Spleen (tissue), 11 donors: ENCODE measurements at regions not wholly inside any gene's neighbourhood (a gene's known extent, or its start where the extent isn't known, plus 50 kb on each side); places are given as distances from the start of the nearest gene placed in this dataset.
"Not testable (repeated sequence)": the region's sequence is repeated elsewhere in the genome, so short reads cannot be mapped to it uniquely, and the experiment has no call there.

Experiments used
- DNase-seq: peaks from one replicate; pipeline ENCODE4 v3.0.0-alpha.2; 2020
- H3K27ac ChIP-seq, 8 donors: fragments of 200-600 bp; sonication (generic) in 7 of 8; 1 replicate in 4 of 8; 2 replicates in 4 of 8; pipeline versions ENCODE4 v1.5.0 to v1.8.0; 2016 to 2021; ENCODE audit warnings: inconsistent platforms in 4 of 8, mild to moderate bottlenecking in 4 of 8, moderate library complexity in 1 of 8
- H3K27me3 ChIP-seq, 7 donors: fragments of 200-600 bp; sonication (generic) in 6 of 7; replicated peaks in 1 of 7; 1 replicate in 4 of 7; 2 replicates in 3 of 7; pipeline versions ENCODE4 v1.5.0 to v1.8.0; 2016 to 2021; ENCODE audit warnings: inconsistent platforms in 3 of 7, mild to moderate bottlenecking in 1 of 7
- H3K36me3 ChIP-seq, 6 donors: fragments of 200-600 bp; sonication (generic) in 5 of 6; 1 replicate in 4 of 6; 2 replicates in 2 of 6; pipeline versions ENCODE4 v1.5.0 to v1.8.0; 2016 to 2021; ENCODE audit warnings: inconsistent platforms in 2 of 6
- H3K4me1 ChIP-seq, 6 donors: fragments of 200-600 bp; sonication (generic) in 5 of 6; 1 replicate in 3 of 6; 2 replicates in 3 of 6; pipeline versions ENCODE4 v1.5.0 to v1.8.0; 2016 to 2021; ENCODE audit warnings: inconsistent platforms in 3 of 6
- H3K4me3 ChIP-seq, 8 donors: fragments of 200-600 bp; sonication (generic) in 7 of 8; 1 replicate in 4 of 8; 2 replicates in 4 of 8; pipeline versions ENCODE4 v1.5.0 to v1.8.0; 2016 to 2021; ENCODE audit warnings: inconsistent platforms in 4 of 8, mild to moderate bottlenecking in 4 of 8, moderate library complexity in 2 of 8
- H3K9me3 ChIP-seq, 8 donors: fragments of 200-600 bp; sonication (generic) in 7 of 8; 1 replicate in 4 of 8; 2 replicates in 4 of 8; pipeline versions ENCODE4 v1.5.0 to v1.8.0; 2016 to 2021; ENCODE audit warnings: inconsistent platforms in 4 of 8
- POLR2A ChIP-seq, 3 donors: fragments of 450-650 bp; IDR thresholded peaks; one replicate each; pipeline ENCODE4 v1.5.1; 2017; ENCODE audit warnings: antibody characterized with exemption in 3 of 3, mild to moderate bottlenecking in 1 of 3
- POLR2AphosphoS5 ChIP-seq, 3 donors: sonication (generic); formaldehyde crosslinking; IDR thresholded peaks; one replicate each; pipeline ENCODE4 v1.5.1; 2017; ENCODE audit warnings: antibody characterized with exemption in 3 of 3
- WGBS, 5 donors: extraction: QIAGEN DNeasy Blood & Tissue Kit in 3 of 5; methylation state at CpG; one replicate each; pipeline versions ENCODE4 v1.1.5 to v1.1.7; 2013 to 2018; 5-methylcytosine and 5-hydroxymethylcytosine counted together
- intact Hi-C: fragments of 100-400 bp; cut with DNase I; formaldehyde crosslinking; loops from one replicate; pipeline ENCODE4 v1.15.0; 2023; ENCODE audit warnings: low total_unique reads
- TF ChIP-seq, protein P1 (sequence below), 11 experiments: fragments of 200-600 bp in 7 of 11; fragments of 450-650 bp in 4 of 11; sonication (generic) in 4 of 11; IDR thresholded peaks in 8 of 11; conservative IDR thresholded peaks in 3 of 11; 1 replicate in 7 of 11; 2 replicates in 4 of 11; pipeline versions ENCODE4 v1.4.0 to v1.8.0; 2016 to 2021; ENCODE audit warnings: antibody characterized with exemption in 11 of 11, inconsistent platforms in 4 of 11, mild to moderate bottlenecking in 1 of 11
- donor health status: healthy with polysubstance abuse.
- donor health status: DM: no; HTN: no; CAD: no; lungs with moderate emphysema.
- donor health status: DM: no; HTN: no; CAD: no.
- donor health status: Bipolar disorder and iron deficiency.
- donor health status: healthy.
- donor health status: DM: no; HTN: no; CAD: no.
- donor health status: DM: yes; HTN: yes; CAD: no.

DNA sequence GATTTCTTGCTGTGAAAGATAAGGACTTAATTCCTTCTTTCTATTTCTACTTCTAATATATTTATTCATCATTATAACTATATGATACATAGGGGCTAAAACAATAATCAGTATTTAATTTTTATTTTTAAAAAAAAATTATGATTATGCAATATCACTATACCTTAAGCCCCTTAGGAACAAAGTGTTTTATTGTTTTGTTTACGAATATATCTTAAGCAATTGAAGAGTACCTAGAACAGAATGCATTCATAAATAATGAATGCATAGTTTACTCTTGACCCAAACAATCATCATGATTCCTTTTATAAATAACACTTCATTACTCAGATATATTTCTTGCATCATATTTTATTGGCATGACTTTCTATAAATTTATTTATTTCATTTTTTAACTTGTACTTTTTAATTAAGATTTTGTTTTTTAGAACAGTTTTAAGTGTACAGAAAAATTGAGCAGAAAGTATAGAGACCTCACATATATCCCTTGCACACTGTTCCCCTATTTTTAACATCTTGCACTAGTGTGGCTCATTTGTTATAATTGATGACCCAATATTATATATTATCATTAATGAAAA lies 339.9 kb upstream of the SPRY2 start:
- intact Hi-C loops, result no loop called here
- Histone ChIP-seq H3K4me1 (no peaks in the 10 kb centered on the region), H3K36me3 (no peaks in the 10 kb centered on the region), H3K9me3 (peaks cover 3 to 43% (median 24%) of the 10 kb centered on the region in 8 donors), H3K27ac (no peak overlapping the region), H3K27me3 (no peaks in the 10 kb centered on the region), H3K4me3 (no peak overlapping the region)
- WGBS, 5 donors, result 93 to 98% (median 93%) methylated on average over 1 of the region's 1 CpG
- DNase-seq, result no peak
- TF ChIP-seq, protein P1, sequence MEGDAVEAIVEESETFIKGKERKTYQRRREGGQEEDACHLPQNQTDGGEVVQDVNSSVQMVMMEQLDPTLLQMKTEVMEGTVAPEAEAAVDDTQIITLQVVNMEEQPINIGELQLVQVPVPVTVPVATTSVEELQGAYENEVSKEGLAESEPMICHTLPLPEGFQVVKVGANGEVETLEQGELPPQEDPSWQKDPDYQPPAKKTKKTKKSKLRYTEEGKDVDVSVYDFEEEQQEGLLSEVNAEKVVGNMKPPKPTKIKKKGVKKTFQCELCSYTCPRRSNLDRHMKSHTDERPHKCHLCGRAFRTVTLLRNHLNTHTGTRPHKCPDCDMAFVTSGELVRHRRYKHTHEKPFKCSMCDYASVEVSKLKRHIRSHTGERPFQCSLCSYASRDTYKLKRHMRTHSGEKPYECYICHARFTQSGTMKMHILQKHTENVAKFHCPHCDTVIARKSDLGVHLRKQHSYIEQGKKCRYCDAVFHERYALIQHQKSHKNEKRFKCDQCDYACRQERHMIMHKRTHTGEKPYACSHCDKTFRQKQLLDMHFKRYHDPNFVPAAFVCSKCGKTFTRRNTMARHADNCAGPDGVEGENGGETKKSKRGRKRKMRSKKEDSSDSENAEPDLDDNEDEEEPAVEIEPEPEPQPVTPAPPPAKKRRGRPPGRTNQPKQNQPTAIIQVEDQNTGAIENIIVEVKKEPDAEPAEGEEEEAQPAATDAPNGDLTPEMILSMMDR (IDR thresholded peaks at IDR 0.05 in 8 of 11, conservative IDR thresholded peaks at IDR 0.05 in 3 of 11), result no peak
- no peak for TF ChIP-seq POLR2A (IDR thresholded peaks at IDR 0.05)
- TF ChIP-seq POLR2AphosphoS5 (IDR thresholded peaks at IDR 0.05), result no peak

DNA sequence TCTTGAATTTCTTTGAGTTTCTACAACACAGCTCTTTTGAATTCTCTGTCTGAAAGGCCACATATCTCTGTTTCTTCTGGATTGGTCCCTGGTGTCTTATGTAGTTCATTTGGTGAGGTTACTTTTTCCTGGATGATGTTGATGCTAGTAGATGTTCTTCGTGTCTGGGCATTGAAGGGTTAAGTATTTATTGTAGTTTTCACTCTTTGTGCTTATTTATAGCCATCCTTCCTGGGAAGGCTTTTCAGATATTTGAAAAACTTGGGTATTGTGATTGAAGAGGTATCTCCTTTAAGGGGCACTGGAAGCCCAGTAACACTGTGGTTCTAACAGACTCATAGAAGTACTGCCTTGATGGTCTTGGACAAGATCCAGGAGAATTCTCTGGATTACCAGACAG lies 338.5 kb upstream of the SPRY2 start:
- H3K27me3 ChIP-seq, result no peaks in the 10 kb centered on the region
- H3K27ac ChIP-seq, result no peak overlapping the region
- no peaks in the 10 kb centered on the region for H3K4me1 ChIP-seq
- 73 to 93% (median 88%) methylated on average over 1 of the region's 1 CpG for WGBS, 5 donors
- DNase-seq, result no peak
- intact Hi-C loops, result no loop called here
- H3K4me3 ChIP-seq, result no peak overlapping the region
- no peaks in the 10 kb centered on the region for H3K36me3 ChIP-seq
- peaks cover 3 to 46% (median 28%) of the 10 kb centered on the region in 8 donors for H3K9me3 ChIP-seq
- TF ChIP-seq POLR2A (IDR thresholded peaks at IDR 0.05), result no peak
- TF ChIP-seq, protein P1 (IDR thresholded peaks at IDR 0.05 in 8 of 11, conservative IDR thresholded peaks at IDR 0.05 in 3 of 11), result no peak
- TF ChIP-seq POLR2AphosphoS5 (IDR thresholded peaks at IDR 0.05), result no peak

DNA sequence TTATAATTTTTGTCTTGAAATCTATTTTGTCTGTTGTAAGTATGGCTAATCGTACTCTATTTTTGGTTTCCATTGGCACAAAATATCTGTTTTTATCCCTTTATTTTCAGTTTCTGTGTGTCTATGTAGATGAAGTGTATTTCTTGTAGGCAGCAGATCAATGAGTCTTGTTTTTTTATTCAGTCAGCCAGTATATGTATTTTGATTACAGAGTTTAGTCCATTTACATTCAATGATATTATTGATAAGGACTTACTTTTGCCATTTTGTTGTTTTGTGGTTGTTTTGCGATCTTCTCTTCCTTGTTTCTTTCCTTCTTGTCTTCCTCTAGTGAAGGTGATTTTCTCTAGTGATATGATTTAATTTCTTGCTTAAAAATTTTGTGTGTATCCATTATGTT lies 336.3 kb upstream of the SPRY2 start:
- H3K4me3 ChIP-seq, result no peak overlapping the region
- no peak overlapping the region for H3K27ac ChIP-seq
- no peaks in the 10 kb centered on the region for H3K4me1 ChIP-seq
- DNase-seq, result no peak
- intact Hi-C loops, result no loop called here
- 91 to 97% (median 91%) methylated on average over 2 of the region's 2 CpGs for WGBS, 5 donors
- H3K27me3 ChIP-seq, result no peaks in the 10 kb centered on the region
- peaks cover 3 to 63% (median 44%) of the 10 kb centered on the region in 8 donors for H3K9me3 ChIP-seq
- no peaks in the 10 kb centered on the region for H3K36me3 ChIP-seq
- TF ChIP-seq, protein P1 (IDR thresholded peaks at IDR 0.05 in 8 of 11, conservative IDR thresholded peaks at IDR 0.05 in 3 of 11), result no peak
- no peak for TF ChIP-seq POLR2AphosphoS5 (IDR thresholded peaks at IDR 0.05)
- no peak for TF ChIP-seq POLR2A (IDR thresholded peaks at IDR 0.05)

DNA sequence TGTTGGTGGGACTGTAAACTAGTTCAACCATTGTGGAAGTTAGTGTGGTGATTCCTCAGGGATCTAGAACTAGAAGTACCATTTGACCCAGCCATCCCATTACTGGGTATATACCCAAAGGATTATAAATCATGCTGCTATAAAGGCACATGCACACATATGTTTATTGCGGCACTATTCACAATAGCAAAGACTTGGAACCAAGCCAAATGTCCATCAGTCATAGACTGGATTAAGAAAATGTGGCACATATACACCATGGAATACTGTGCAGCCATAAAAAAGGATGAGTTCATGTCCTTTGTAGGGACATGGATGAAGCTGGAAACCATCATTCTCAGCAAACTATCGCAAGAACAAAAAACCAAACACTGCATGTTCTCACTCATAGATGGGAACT lies 334.5 kb upstream of the SPRY2 start:
- H3K9me3 ChIP-seq, result peaks cover 3 to 72% (median 52%) of the 10 kb centered on the region in 8 donors
- DNase-seq, H3K4me1 ChIP-seq, H3K36me3 ChIP-seq, intact Hi-C loops, H3K4me3 ChIP-seq, H3K27ac ChIP-seq, H3K27me3 ChIP-seq: not testable (repeated sequence)
- WGBS, 5 donors, result 43 to 100% (median 86%) methylated on average over 1 to 2 of the region's 2 CpGs

DNA sequence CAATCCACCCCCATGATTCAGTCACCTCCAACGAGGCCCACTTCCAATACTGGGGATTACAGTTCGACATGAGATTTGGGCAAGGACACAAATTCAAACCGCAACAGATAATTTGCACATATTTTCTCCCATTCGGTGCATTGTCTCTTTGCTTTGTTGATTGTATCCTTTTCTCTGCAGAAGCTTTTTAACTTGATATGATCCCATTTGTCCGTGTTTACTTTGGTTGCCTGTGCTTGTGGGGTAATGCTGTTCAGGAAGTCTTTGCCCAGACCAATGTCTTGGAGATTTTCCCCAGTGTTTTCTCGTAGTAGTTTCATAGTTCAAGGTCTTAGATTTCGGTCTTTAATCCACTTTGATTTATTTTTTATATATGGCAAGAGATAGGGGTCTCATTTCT lies 330.8 kb upstream of the SPRY2 start:
- H3K4me1 ChIP-seq, result no peaks in the 10 kb centered on the region
- intact Hi-C loops, result no loop called here
- WGBS, 5 donors, result 85 to 96% (median 88%) methylated on average over 7 of the region's 7 CpGs
- TF ChIP-seq, protein P1 (IDR thresholded peaks at IDR 0.05 in 8 of 11, conservative IDR thresholded peaks at IDR 0.05 in 3 of 11), result no peak
- TF ChIP-seq POLR2AphosphoS5 (IDR thresholded peaks at IDR 0.05), result no peak
- TF ChIP-seq POLR2A (IDR thresholded peaks at IDR 0.05), result no peak
- H3K27me3 ChIP-seq, result no peaks in the 10 kb centered on the region
- no peaks in the 10 kb centered on the region for H3K36me3 ChIP-seq
- DNase-seq, result no peak
- no peak overlapping the region for H3K27ac ChIP-seq
- peaks cover under 1 to 38% (median 31%) of the 10 kb centered on the region in 8 donors for H3K9me3 ChIP-seq
- no peak overlapping the region for H3K4me3 ChIP-seq
